ENCODE measurements at regions not wholly inside any gene's neighbourhood (a gene's known extent, or its start where the extent isn't known, plus 50 kb on each side); places are given as distances from the start of the nearest gene placed in this dataset.

- Histone ChIP-seq H3K4me1 (ENCODE audit: control insufficient read depth in 1 of 2, insufficient read depth in 2 of 2, low read length in 2 of 2) (no peaks in the 10 kb centered on the region), H3K27ac (ENCODE audit: low read depth in 1 of 2, low read length in 2 of 2) (no peak overlapping the region), H3K4me3 (replicated peaks in 1 of 3; ENCODE audit: low read depth in 2 of 3, low read length in 3 of 3) (no peak overlapping the region), H3K9me3 (replicated peaks in 1 of 2; ENCODE audit: control insufficient read depth in 1 of 2, insufficient read depth in 1 of 2, low read length in 2 of 2) (peaks cover 12 to 22% of the 10 kb centered on the region in 2 donors), H3K9ac (ENCODE audit: insufficient read depth, low read length, poor library complexity, severe bottlenecking) (no peak overlapping the region), H3K36me3 (replicated peaks in 1 of 2; ENCODE audit: control insufficient read depth in 1 of 2, insufficient read depth in 2 of 2, low read length in 2 of 2) (no peaks in the 10 kb centered on the region), H2AFZ (ENCODE audit: insufficient read depth, low read depth, low read length, poor library complexity, severe bottlenecking) (no peak overlapping the region), H3K4me2 (replicated peaks; ENCODE audit: extremely low read depth, low read length, poor library complexity, severe bottlenecking) (no peak overlapping the region), H3K27me3 (ENCODE audit: control insufficient read depth in 2 of 2, insufficient read depth in 2 of 2, low read length in 2 of 2) (no peaks in the 10 kb centered on the region), H3K79me2 (ENCODE audit: insufficient read depth, low read length) (no peaks in the 10 kb centered on the region), H4K20me1 (ENCODE audit: insufficient read depth, low read length) (no peaks in the 10 kb centered on the region)
- TF ChIP-seq, protein P1, sequence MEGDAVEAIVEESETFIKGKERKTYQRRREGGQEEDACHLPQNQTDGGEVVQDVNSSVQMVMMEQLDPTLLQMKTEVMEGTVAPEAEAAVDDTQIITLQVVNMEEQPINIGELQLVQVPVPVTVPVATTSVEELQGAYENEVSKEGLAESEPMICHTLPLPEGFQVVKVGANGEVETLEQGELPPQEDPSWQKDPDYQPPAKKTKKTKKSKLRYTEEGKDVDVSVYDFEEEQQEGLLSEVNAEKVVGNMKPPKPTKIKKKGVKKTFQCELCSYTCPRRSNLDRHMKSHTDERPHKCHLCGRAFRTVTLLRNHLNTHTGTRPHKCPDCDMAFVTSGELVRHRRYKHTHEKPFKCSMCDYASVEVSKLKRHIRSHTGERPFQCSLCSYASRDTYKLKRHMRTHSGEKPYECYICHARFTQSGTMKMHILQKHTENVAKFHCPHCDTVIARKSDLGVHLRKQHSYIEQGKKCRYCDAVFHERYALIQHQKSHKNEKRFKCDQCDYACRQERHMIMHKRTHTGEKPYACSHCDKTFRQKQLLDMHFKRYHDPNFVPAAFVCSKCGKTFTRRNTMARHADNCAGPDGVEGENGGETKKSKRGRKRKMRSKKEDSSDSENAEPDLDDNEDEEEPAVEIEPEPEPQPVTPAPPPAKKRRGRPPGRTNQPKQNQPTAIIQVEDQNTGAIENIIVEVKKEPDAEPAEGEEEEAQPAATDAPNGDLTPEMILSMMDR (IDR thresholded peaks at IDR 0.05): no peak
- Mint-ChIP-seq H3K9me3 (peaks cover 2 to 17% (median 6%) of the 10 kb centered on the region in 7 donors), H3K27ac (no peak overlapping the region), H3K36me3 (no peaks in the 10 kb centered on the region), H3K4me1 (no peaks in the 10 kb centered on the region), H3K27me3 (ENCODE audit: low read depth in 3 of 3) (peaks cover 0 to 3% (median 0%) of the 10 kb centered on the region in 3 donors), H3K4me3 (no peak overlapping the region)
- DNase-seq: no peak
- intact Hi-C loops (cut with micrococcal nuclease): no loop called here
- no CpG with 5 or more reads among the region's 1 CpG for WGBS (ENCODE audit: insufficient coverage)
These were observed 1118.4 kb downstream of the TBL1XR1 start for GRCh38 chr3:176078906-176079305.

GRCh38 chr3:176075491-176075890, 1121.8 kb downstream of the TBL1XR1 start:
- Histone ChIP-seq H3K9me3 (replicated peaks in 1 of 2; ENCODE audit: control insufficient read depth in 1 of 2, insufficient read depth in 1 of 2, low read length in 2 of 2) (peaks cover 15% of the 10 kb centered on the region in 2 donors), H3K27me3 (ENCODE audit: control insufficient read depth in 2 of 2, insufficient read depth in 2 of 2, low read length in 2 of 2) (no peaks in the 10 kb centered on the region), H3K4me3 (replicated peaks in 1 of 3; ENCODE audit: low read depth in 2 of 3, low read length in 3 of 3) (no peak overlapping the region), H3K27ac (ENCODE audit: low read depth in 1 of 2, low read length in 2 of 2) (no peak overlapping the region), H3K36me3 (replicated peaks in 1 of 2; ENCODE audit: control insufficient read depth in 1 of 2, insufficient read depth in 2 of 2, low read length in 2 of 2) (no peaks in the 10 kb centered on the region), H3K9ac (ENCODE audit: insufficient read depth, low read length, poor library complexity, severe bottlenecking) (no peak overlapping the region), H3K79me2 (ENCODE audit: insufficient read depth, low read length) (no peaks in the 10 kb centered on the region), H4K20me1 (ENCODE audit: insufficient read depth, low read length) (no peaks in the 10 kb centered on the region), H3K4me1 (ENCODE audit: control insufficient read depth in 1 of 2, insufficient read depth in 2 of 2, low read length in 2 of 2) (no peaks in the 10 kb centered on the region), H2AFZ (ENCODE audit: insufficient read depth, low read depth, low read length, poor library complexity, severe bottlenecking) (no peak overlapping the region), H3K4me2 (replicated peaks; ENCODE audit: extremely low read depth, low read length, poor library complexity, severe bottlenecking) (no peak overlapping the region)
- intact Hi-C loops (cut with micrococcal nuclease): no loop called here
- Mint-ChIP-seq H3K4me1 (no peaks in the 10 kb centered on the region), H3K9me3 (peaks cover 2 to 14% (median 5%) of the 10 kb centered on the region in 7 donors), H3K27ac (no peak overlapping the region), H3K36me3 (no peaks in the 10 kb centered on the region), H3K27me3 (ENCODE audit: low read depth in 3 of 3) (no peaks in the 10 kb centered on the region), H3K4me3 (no peak overlapping the region)
- WGBS (ENCODE audit: insufficient coverage): no CpG with 5 or more reads among the region's 1 CpG
- TF ChIP-seq, protein P1 (IDR thresholded peaks at IDR 0.05): no peak
- no peak for DNase-seq
